HEK293T (cell line): ENCODE measurements at regions not wholly inside any gene's neighbourhood (a gene's known extent, or its start where the extent isn't known, plus 50 kb on each side); places are given as distances from the start of the nearest gene placed in this dataset.

Experiments used
- ARNT ChIP-seq: fragments of 450-650 bp; IDR thresholded peaks from 2 replicates; pipeline ENCODE4 v1.6.1; 2017; ENCODE audit warnings: mild to moderate bottlenecking
- BHLHE40 ChIP-seq: fragments of 450-650 bp; IDR thresholded peaks from 2 replicates; pipeline ENCODE4 v1.6.1; 2016; ENCODE audit warnings: mild to moderate bottlenecking, moderate library complexity, borderline replicate concordance
- CTBP1 ChIP-seq: fragments of 450-650 bp; IDR thresholded peaks from 2 replicates; pipeline ENCODE4 v1.6.1; 2016; ENCODE audit warnings: borderline replicate concordance
- ELF4 ChIP-seq: fragments of 450-650 bp; IDR thresholded peaks from 2 replicates; pipeline ENCODE4 v1.6.1; 2017; ENCODE audit warnings: antibody characterized with exemption
- FOXA1 ChIP-seq: fragments of 450-650 bp; IDR thresholded peaks from 2 replicates; pipeline ENCODE4 v1.6.1; 2016; ENCODE audit warnings: mild to moderate bottlenecking
- FOXK2 ChIP-seq: fragments of 450-650 bp; IDR thresholded peaks from 2 replicates; pipeline ENCODE4 v1.6.1; 2016; ENCODE audit warnings: mild to moderate bottlenecking
- FOXM1 ChIP-seq: fragments of 450-650 bp; IDR thresholded peaks from 2 replicates; pipeline ENCODE4 v1.6.1; 2017; ENCODE audit warnings: mild to moderate bottlenecking, borderline replicate concordance
- HDGF ChIP-seq: fragments of 450-650 bp; IDR thresholded peaks from 2 replicates; pipeline ENCODE4 v1.6.1; 2017; ENCODE audit warnings: antibody characterized with exemption, borderline replicate concordance
- NFRKB ChIP-seq: fragments of 450-650 bp; IDR thresholded peaks from 2 replicates; pipeline ENCODE4 v1.6.1; 2016; ENCODE audit warnings: mild to moderate bottlenecking, moderate library complexity
- PKNOX1 ChIP-seq: fragments of 450-650 bp; IDR thresholded peaks from 2 replicates; pipeline ENCODE4 v1.6.1; 2016
- SP1 ChIP-seq: fragments of 450-650 bp; IDR thresholded peaks from 2 replicates; pipeline ENCODE4 v1.6.1; 2017
- SUZ12 ChIP-seq: fragments of 450-650 bp; IDR thresholded peaks from 2 replicates; pipeline ENCODE4 v1.6.1; 2016; ENCODE audit warnings: mild to moderate bottlenecking
- TARDBP ChIP-seq: fragments of 450-650 bp; IDR thresholded peaks from 2 replicates; pipeline ENCODE4 v1.6.1; 2016
- ZNF384 ChIP-seq: fragments of 450-650 bp; IDR thresholded peaks from 2 replicates; pipeline ENCODE4 v1.6.1; 2016

- no peak for TF ChIP-seq HDGF
- TF ChIP-seq TARDBP = no peak
- no peak for TF ChIP-seq FOXK2
- TF ChIP-seq PKNOX1 = no peak
- TF ChIP-seq SP1 = no peak
- no peak for TF ChIP-seq FOXM1
- no peak for TF ChIP-seq BHLHE40
- TF ChIP-seq NFRKB = no peak
- TF ChIP-seq ARNT = no peak
- TF ChIP-seq SUZ12 = no peak
- no peak for TF ChIP-seq FOXA1
- no peak for TF ChIP-seq CTBP1
- no peak for TF ChIP-seq ZNF384
- no peak for TF ChIP-seq ELF4
These were observed 160.3 kb upstream of the NEBL start for GRCh38 chr10:21057436-21057835.
